Brain microvascular endothelial cell (primary cell): ENCODE measurements at regions not wholly inside any gene's neighbourhood (a gene's known extent, or its start where the extent isn't known, plus 50 kb on each side); places are given as distances from the start of the nearest gene placed in this dataset.
A peak's percentile ranks its signal among the peaks of the same experiment; 100 is the strongest.

ENCODE experiments used
- DNase-seq: peaks from one replicate; pipeline ENCODE4 v3.0.0-alpha.2; 2020
- H3K27ac ChIP-seq: fragments of 250-450 bp; sonication (Bioruptor Pico); 2 replicates; pipeline ENCODE4 v1.5.1; 2020; ENCODE audit warnings: mild to moderate bottlenecking, moderate library complexity
- H3K27me3 ChIP-seq: fragments of 250-450 bp; sonication (Bioruptor Pico); replicated peaks from 2 replicates; pipeline ENCODE4 v1.5.1; 2020; ENCODE audit warnings: mild to moderate bottlenecking
- H3K36me3 ChIP-seq: fragments of 250-450 bp; sonication (Bioruptor Pico); replicated peaks from 2 replicates; pipeline ENCODE4 v1.5.1; 2020; ENCODE audit warnings: mild to moderate bottlenecking
- H3K4me3 ChIP-seq: 2 replicates; pipeline ENCODE4 v1.5.1; 2011; ENCODE audit warnings: low read depth, mild to moderate bottlenecking, control low read depth, low read length, moderate library complexity
- in situ Hi-C: cut with HindIII; loops from 2 replicates; pipeline ENCODE4 v1.10.0; 2017; ENCODE audit warnings: low sequenced_read_pairs, low pct_ligation_motif_present
- TF ChIP-seq, protein P1 (sequence below): IDR thresholded peaks from 2 replicates; pipeline ENCODE4 v1.5.1; 2011; ENCODE audit warnings: low read depth, mild to moderate bottlenecking, moderate library complexity, low read length, control low read depth, inconsistent platforms; ENCODE audit errors: missing control alignments

DNA sequence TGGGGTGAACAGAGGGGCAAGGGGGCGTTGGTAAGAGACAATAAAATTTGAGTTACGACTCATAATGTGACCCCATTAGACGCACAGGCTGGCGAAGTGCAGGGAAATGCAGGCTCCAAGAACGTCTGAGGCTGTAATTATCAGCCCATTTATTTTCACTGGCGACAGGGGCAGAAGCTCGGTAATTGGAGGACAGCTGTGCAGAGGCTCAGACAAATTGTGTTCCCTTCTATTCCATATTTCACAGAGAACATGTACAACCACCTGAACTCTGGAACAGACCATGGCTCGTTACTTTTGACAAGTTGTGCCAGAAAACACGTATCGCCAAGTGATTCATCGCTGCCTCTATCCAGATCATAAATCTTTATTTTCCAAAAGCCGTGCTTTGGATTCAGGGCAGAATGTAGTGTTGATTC, 137.3 kb upstream of the FRMD4A start:
- TF ChIP-seq, protein P1, sequence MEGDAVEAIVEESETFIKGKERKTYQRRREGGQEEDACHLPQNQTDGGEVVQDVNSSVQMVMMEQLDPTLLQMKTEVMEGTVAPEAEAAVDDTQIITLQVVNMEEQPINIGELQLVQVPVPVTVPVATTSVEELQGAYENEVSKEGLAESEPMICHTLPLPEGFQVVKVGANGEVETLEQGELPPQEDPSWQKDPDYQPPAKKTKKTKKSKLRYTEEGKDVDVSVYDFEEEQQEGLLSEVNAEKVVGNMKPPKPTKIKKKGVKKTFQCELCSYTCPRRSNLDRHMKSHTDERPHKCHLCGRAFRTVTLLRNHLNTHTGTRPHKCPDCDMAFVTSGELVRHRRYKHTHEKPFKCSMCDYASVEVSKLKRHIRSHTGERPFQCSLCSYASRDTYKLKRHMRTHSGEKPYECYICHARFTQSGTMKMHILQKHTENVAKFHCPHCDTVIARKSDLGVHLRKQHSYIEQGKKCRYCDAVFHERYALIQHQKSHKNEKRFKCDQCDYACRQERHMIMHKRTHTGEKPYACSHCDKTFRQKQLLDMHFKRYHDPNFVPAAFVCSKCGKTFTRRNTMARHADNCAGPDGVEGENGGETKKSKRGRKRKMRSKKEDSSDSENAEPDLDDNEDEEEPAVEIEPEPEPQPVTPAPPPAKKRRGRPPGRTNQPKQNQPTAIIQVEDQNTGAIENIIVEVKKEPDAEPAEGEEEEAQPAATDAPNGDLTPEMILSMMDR, result no peak
- no peak overlapping the region for H3K27ac ChIP-seq
- no peak overlapping the region for H3K4me3 ChIP-seq
- H3K27me3 ChIP-seq, result no peaks in the 10 kb centered on the region
- in situ Hi-C loops, result no loop called here
- no peaks in the 10 kb centered on the region for H3K36me3 ChIP-seq
- no peak for DNase-seq

DNA sequence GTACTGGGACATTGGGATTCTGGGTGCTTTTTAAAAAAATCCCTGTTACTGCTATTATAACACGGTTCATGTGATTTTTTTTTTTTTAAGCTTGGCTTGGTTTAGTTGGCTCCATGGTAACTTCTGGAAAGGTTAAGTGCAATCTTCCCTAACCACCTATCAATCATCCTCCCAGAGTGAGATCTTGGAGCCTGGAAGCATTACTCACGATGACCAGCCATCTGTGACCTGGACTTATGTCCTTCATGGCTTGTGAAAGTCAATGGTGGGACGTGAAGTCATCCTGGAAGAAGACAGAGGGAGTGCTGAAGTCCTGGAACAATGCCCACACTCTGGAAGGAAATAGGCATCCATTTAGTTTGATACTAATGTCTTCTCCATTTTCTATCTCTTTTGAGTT, 135.5 kb upstream of the FRMD4A start:
- peak; percentile 43 for DNase-seq
- no peak overlapping the region for H3K4me3 ChIP-seq
- H3K27me3 ChIP-seq, result no peaks in the 10 kb centered on the region
- TF ChIP-seq, protein P1, result no peak
- no peaks in the 10 kb centered on the region for H3K36me3 ChIP-seq
- H3K27ac ChIP-seq, result no peak overlapping the region
- in situ Hi-C loops, result no loop called here

DNA sequence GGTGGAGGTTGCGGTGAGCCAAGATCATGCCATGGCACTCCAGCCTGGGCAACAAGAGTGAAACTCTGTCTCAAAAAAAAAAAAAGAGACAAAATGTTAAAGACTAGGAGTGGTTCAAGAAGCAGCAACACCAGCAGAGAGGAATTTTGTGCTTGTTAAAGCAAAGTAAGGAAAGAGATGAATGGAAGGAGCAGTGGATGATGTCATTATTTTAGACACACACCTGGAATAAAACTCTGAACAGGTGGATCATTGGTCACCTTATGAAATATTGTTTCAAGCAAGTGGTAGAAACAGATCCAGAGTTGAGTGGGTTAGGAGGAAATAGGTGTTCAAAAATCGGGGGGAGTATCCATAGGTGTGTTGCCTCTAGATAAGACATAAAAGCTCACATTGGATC, 129.7 kb upstream of the FRMD4A start:
- Histone ChIP-seq H3K27me3 (no peaks in the 10 kb centered on the region), H3K36me3 (no peaks in the 10 kb centered on the region), H3K4me3 (no peak overlapping the region), H3K27ac (no peak overlapping the region)
- TF ChIP-seq, protein P1, result no peak
- in situ Hi-C loops, result no loop called here
- DNase-seq, result no peak

DNA sequence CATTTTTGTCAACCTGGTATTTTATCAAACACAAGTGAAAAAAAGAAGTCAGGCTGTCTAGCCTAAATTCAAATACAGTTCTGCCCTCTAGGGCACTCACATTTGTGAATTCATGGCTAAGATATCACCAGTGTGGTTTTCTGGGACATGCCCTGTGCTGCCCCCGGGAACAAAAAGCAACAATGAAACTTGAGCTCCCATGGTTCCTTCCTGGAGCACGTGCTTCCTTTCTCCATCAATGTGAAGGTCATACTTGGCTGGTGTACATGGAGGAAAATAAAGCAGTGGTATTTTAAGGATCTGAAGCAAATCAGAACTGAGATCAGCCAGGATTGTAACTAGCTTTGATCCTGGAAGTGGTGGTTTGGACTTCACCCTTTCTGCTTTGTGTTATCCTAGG, 128.9 kb upstream of the FRMD4A start:
- Histone ChIP-seq H3K27me3 (no peaks in the 10 kb centered on the region), H3K27ac (no peak overlapping the region), H3K4me3 (no peak overlapping the region), H3K36me3 (no peaks in the 10 kb centered on the region)
- DNase-seq, result no peak
- in situ Hi-C loops, result no loop called here
- TF ChIP-seq, protein P1, result no peak

DNA sequence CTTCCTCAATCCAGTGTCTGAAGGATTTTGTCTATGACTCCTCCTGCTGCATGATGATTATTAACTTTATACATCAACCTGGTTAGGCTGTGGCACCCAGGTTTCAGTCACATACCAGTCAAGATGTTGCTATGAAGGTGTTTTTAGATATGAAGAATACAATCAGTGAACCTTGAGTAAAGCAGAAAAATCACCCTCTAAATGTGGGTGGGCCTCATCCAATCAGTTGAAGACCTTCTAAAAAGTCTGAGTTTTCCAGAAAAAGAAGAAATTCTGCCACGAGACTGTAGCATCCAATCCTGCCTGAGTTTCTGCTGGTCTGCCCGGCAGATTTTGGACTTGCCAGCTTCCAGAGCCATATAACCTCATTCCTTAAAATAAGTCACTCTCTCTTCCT, 126.1 kb upstream of the FRMD4A start:
- Histone ChIP-seq H3K36me3 (no peaks in the 10 kb centered on the region), H3K27ac (no peak overlapping the region), H3K27me3 (no peaks in the 10 kb centered on the region), H3K4me3 (no peak overlapping the region)
- TF ChIP-seq, protein P1, result no peak
- no peak for DNase-seq
- in situ Hi-C loops, result no loop called here

DNA sequence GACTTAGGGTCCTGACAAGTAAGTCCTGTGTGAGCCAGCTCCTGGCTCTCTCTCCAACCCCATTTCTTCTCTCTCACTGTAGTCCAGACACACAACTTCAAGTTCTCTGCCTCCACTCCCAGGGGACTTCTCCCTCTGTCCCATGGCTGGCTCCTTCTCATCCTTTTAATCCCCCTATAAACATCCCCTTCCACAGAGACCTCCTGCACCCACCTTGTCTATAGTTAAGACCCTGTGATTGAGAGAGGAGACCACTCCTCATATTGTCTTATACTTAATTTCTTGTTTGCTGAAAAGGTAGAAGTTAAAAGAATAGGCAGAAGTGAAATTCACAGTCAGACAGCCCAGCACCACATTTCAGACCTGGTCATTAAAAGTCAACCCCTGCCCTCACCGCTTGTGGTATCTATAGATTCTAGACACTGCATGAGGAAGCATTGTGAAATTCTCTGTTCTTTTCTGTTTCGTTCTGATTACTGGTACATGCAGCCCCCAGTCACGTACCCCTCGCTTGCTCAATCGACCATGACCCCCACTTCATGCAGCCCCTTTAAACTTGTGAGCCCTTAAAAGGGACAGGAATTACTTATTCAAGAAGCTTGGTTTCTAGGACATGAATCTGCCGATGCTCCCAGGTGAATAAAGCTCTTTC, 125.6 kb upstream of the FRMD4A start:
- H3K36me3 ChIP-seq, result no peaks in the 10 kb centered on the region
- in situ Hi-C loops, result no loop called here
- no peak for DNase-seq
- TF ChIP-seq, protein P1, result no peak
- H3K27me3 ChIP-seq, result no peaks in the 10 kb centered on the region
- H3K27ac ChIP-seq, result no peak overlapping the region
- H3K4me3 ChIP-seq, result no peak overlapping the region
